ENCODE measurements at regions not wholly inside any gene's neighbourhood (a gene's known extent, or its start where the extent isn't known, plus 50 kb on each side); places are given as distances from the start of the nearest gene placed in this dataset.

DNA sequence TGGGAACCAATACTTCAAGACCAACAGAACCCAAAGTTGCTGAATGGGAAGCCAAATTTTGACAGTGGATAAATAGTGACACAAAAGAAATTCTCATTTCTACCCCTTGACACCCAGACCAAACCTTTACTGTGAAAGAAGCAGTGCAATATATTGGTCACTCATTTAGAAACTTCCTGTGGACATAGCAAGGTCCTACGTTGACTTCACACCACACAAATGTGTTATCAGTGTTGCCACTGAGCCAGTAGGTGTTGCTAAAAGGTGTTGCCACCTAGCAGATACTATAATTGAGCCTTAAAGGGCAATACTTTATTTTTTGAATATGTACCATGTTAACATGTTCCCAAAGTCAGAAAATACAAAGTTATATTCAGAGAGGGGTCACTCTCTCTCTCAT lies 1008.9 kb upstream of the CDH2 start:
- TF ChIP-seq, protein P1, sequence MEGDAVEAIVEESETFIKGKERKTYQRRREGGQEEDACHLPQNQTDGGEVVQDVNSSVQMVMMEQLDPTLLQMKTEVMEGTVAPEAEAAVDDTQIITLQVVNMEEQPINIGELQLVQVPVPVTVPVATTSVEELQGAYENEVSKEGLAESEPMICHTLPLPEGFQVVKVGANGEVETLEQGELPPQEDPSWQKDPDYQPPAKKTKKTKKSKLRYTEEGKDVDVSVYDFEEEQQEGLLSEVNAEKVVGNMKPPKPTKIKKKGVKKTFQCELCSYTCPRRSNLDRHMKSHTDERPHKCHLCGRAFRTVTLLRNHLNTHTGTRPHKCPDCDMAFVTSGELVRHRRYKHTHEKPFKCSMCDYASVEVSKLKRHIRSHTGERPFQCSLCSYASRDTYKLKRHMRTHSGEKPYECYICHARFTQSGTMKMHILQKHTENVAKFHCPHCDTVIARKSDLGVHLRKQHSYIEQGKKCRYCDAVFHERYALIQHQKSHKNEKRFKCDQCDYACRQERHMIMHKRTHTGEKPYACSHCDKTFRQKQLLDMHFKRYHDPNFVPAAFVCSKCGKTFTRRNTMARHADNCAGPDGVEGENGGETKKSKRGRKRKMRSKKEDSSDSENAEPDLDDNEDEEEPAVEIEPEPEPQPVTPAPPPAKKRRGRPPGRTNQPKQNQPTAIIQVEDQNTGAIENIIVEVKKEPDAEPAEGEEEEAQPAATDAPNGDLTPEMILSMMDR (IDR thresholded peaks at IDR 0.05; ENCODE audit: insufficient read depth, low read length, poor library complexity, severe bottlenecking), result no peak
- no peak for DNase-seq (ENCODE audit: extremely low read depth, insufficient read length)

DNA sequence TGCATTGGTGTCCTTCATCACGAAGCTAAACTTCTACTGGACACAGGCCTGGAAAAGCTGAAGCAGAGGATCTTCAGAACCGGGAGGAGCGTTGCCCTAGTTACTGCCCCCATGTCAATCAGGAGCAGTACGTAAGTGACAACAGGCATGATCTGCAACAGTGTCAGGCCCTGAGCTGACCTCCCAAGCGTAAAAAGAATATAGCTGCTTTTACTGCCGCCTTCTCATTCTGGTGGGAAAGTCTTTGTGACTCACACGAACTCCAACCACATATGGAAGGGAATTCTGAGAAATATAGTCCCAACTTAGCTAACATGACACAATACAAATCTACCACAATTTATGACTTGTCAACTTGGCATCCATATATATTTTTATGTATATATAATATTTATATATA lies 1007.7 kb upstream of the CDH2 start:
- Histone ChIP-seq H3K27me3 (replicated peaks; ENCODE audit: control insufficient read depth, insufficient read depth, low read length) (no peaks in the 10 kb centered on the region), H3K36me3 (ENCODE audit: control insufficient read depth, insufficient read depth, low read length) (no peaks in the 10 kb centered on the region), H3K4me3 (replicated peaks; ENCODE audit: low read depth, low read length) (no peak overlapping the region)
- DNase-seq (ENCODE audit: extremely low read depth, insufficient read length), result no peak
- TF ChIP-seq, protein P1 (IDR thresholded peaks at IDR 0.05; ENCODE audit: insufficient read depth, low read length, poor library complexity, severe bottlenecking), result no peak

More for the DNA sequence above, 1008.9 kb upstream of the CDH2 start:
- no peaks in the 10 kb centered on the region for H3K27me3 ChIP-seq (replicated peaks; ENCODE audit: control insufficient read depth, insufficient read depth, low read length)
- H3K4me3 ChIP-seq (replicated peaks; ENCODE audit: low read depth, low read length), result no peak overlapping the region
- no peaks in the 10 kb centered on the region for H3K36me3 ChIP-seq (ENCODE audit: control insufficient read depth, insufficient read depth, low read length)

DNA sequence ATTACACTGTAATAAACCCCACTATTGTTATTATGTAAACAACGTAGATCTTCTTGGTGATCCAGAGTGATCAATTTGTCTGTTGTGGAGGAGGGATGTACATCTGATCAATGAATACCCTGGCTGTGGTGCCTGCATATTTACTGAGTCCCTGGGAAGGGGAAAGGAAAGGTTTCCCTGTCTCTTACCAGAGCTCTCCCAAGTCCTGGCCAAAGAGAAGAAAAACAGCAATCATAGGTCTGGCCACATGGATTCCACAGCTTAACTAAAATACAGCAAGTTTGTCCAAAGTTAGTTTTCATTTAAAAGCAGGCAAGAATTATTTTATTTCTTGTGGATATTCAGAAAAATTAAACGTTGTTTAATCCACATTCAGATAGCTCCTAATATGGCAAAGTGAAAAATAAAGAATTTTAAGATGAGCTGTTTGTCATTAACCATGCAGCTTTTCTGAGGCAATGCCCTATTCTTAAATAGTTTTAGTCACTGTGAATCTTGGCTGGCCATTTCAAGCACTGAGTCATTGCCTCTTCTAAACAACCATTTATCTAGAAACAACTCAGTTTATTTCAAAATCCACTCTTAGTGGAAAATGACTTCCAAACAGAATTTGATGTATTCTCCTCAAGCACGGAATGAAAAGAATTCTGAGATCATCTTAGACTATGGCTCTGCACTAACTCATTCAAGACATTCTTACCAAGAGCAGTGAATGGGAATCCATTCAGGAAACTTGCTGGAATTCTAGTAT lies 1004.4 kb upstream of the CDH2 start:
- DNase-seq (ENCODE audit: extremely low read depth, insufficient read length), result no peak
- TF ChIP-seq, protein P1 (IDR thresholded peaks at IDR 0.05; ENCODE audit: insufficient read depth, low read length, poor library complexity, severe bottlenecking), result no peak
- no peaks in the 10 kb centered on the region for H3K36me3 ChIP-seq (ENCODE audit: control insufficient read depth, insufficient read depth, low read length)
- no peak overlapping the region for H3K4me3 ChIP-seq (replicated peaks; ENCODE audit: low read depth, low read length)
- H3K27me3 ChIP-seq (replicated peaks; ENCODE audit: control insufficient read depth, insufficient read depth, low read length), result no peaks in the 10 kb centered on the region

DNA sequence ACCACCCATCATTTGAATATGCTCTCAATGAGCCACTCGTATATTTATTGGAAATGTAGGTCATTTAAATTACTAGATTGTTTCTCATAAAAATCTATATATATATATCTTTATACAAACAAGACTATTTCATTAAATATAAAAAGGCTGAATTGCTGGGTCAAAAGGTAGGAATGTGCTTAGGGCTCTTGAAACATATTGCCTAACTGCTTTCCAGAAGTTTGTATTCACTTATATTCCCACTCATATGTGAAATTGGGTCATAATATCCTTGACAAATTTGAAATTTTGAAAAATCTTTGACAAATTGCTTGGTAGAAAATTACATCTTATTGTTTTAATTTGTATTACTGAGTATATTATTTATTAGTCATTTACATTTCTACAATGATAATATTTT lies 999.8 kb upstream of the CDH2 start:
- Histone ChIP-seq H3K4me3 (replicated peaks; ENCODE audit: low read depth, low read length) (no peak overlapping the region), H3K36me3 (ENCODE audit: control insufficient read depth, insufficient read depth, low read length) (no peaks in the 10 kb centered on the region), H3K27me3 (replicated peaks; ENCODE audit: control insufficient read depth, insufficient read depth, low read length) (no peaks in the 10 kb centered on the region)
- no peak for DNase-seq (ENCODE audit: extremely low read depth, insufficient read length)
- TF ChIP-seq, protein P1 (IDR thresholded peaks at IDR 0.05; ENCODE audit: insufficient read depth, low read length, poor library complexity, severe bottlenecking), result no peak

DNA sequence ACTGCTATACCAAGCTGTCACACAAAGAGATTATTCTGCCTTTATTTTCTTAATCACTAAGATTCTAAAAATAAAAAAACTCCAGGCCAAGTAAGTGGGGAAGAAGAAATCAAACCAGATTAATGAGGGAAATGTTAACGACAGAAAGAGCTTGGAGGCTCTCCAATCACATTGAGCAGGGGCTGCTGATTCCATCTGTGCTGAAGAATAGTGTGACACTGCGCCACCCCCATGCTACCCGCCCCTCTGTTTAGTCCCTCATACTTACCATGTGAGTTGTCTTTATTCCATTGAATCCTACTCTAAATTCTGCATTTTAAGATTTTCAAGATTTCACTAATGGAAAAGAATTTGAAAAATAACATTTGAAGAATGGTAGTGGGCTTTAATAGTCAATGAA lies 998.0 kb upstream of the CDH2 start:
- TF ChIP-seq, protein P1 (IDR thresholded peaks at IDR 0.05; ENCODE audit: insufficient read depth, low read length, poor library complexity, severe bottlenecking), result no peak
- no peak overlapping the region for H3K4me3 ChIP-seq (replicated peaks; ENCODE audit: low read depth, low read length)
- DNase-seq (ENCODE audit: extremely low read depth, insufficient read length), result no peak
- no peaks in the 10 kb centered on the region for H3K27me3 ChIP-seq (replicated peaks; ENCODE audit: control insufficient read depth, insufficient read depth, low read length)
- H3K36me3 ChIP-seq (ENCODE audit: control insufficient read depth, insufficient read depth, low read length), result no peaks in the 10 kb centered on the region

DNA sequence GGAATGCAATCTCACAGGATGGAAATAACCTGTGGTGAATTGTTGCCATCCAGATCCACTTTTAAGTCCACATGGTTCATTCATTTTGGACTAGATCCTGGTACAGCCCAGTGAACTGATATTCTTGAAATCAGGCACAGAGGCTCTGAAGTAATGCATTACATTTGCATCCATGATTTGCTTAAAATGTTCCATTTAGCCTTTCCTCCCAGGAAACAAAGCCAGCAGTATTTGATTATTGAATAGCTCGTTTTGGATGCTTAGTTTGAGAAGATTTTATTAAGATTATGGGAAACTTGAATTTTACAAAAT lies 995.8 kb upstream of the CDH2 start:
- no peak overlapping the region for H3K4me3 ChIP-seq (replicated peaks; ENCODE audit: low read depth, low read length)
- H3K36me3 ChIP-seq (ENCODE audit: control insufficient read depth, insufficient read depth, low read length), result no peaks in the 10 kb centered on the region
- DNase-seq (ENCODE audit: extremely low read depth, insufficient read length), result no peak
- no peaks in the 10 kb centered on the region for H3K27me3 ChIP-seq (replicated peaks; ENCODE audit: control insufficient read depth, insufficient read depth, low read length)
- TF ChIP-seq, protein P1 (IDR thresholded peaks at IDR 0.05; ENCODE audit: insufficient read depth, low read length, poor library complexity, severe bottlenecking), result no peak
